HG02588 (cell line): ENCODE measurements at regions not wholly inside any gene's neighbourhood (a gene's known extent, or its start where the extent isn't known, plus 50 kb on each side); places are given as distances from the start of the nearest gene placed in this dataset.
"Not testable (repeated sequence)": the region's sequence is repeated elsewhere in the genome, so short reads cannot be mapped to it uniquely, and the experiment has no call there.

Experiments
- ATAC-seq: cut with Tn5 transposase; IDR thresholded peaks from one replicate; pipeline ENCODE4 v1.9.1; 2021; ENCODE audit warnings: mild to moderate bottlenecking, moderate library complexity; ENCODE audit not compliant: unreplicated experiment

- not testable (repeated sequence) for ATAC-seq
Observed at GRCh38 chr17:13659051-13659450, 57.3 kb upstream of the HS3ST3A1 start.

- ATAC-seq, result no peak
Observed at GRCh38 chr17:13665872-13666635, 64.3 kb upstream of the HS3ST3A1 start.

- ATAC-seq, result no peak
Observed at GRCh38 chr17:13671341-13671740, 69.6 kb upstream of the HS3ST3A1 start.

- ATAC-seq, result no peak
Observed at GRCh38 chr17:13671771-13672170, 70.0 kb upstream of the HS3ST3A1 start.

GRCh38 chr17:13678361-13678760 is 76.6 kb upstream of the HS3ST3A1 start:
- ATAC-seq, result no peak

- no peak for ATAC-seq
Observed at GRCh38 chr17:13678841-13679240, 77.1 kb upstream of the HS3ST3A1 start.

GRCh38 chr17:13688716-13689115 is 87.0 kb upstream of the HS3ST3A1 start:
- ATAC-seq, result no peak

- no peak for ATAC-seq
Observed at GRCh38 chr17:13690806-13691205, 89.1 kb upstream of the HS3ST3A1 start.

- ATAC-seq, result no peak
Observed at GRCh38 chr17:13694934-13695333, 93.2 kb upstream of the HS3ST3A1 start.

GRCh38 chr17:13698832-13699231 is 97.1 kb upstream of the HS3ST3A1 start:
- ATAC-seq, result no peak

GRCh38 chr17:13699261-13699660 is 97.5 kb upstream of the HS3ST3A1 start:
- no peak for ATAC-seq

GRCh38 chr17:13702266-13702665 is 100.5 kb upstream of the HS3ST3A1 start:
- ATAC-seq, result no peak

- ATAC-seq, result no peak
Observed at GRCh38 chr17:13704333-13704732, 102.6 kb upstream of the HS3ST3A1 start.

GRCh38 chr17:13705221-13705620 is 103.5 kb upstream of the HS3ST3A1 start:
- no peak for ATAC-seq

- ATAC-seq, result no peak
Observed at GRCh38 chr17:13721705-13722104, 120.0 kb upstream of the HS3ST3A1 start.

- no peak for ATAC-seq
Observed at GRCh38 chr17:13725288-13725990, 123.7 kb upstream of the HS3ST3A1 start.

- no peak for ATAC-seq
Observed at GRCh38 chr17:13727441-13728171, 125.9 kb upstream of the HS3ST3A1 start.

GRCh38 chr17:13728781-13729180 is 127.1 kb upstream of the HS3ST3A1 start:
- ATAC-seq, result no peak

GRCh38 chr17:13729466-13730134 is 127.9 kb upstream of the HS3ST3A1 start:
- ATAC-seq, result no peak

GRCh38 chr17:13734880-13735279 is 133.2 kb upstream of the HS3ST3A1 start:
- ATAC-seq, result no peak

- no peak for ATAC-seq
Observed at GRCh38 chr17:13735444-13735843, 133.7 kb upstream of the HS3ST3A1 start.
